GM12873 (cell line): ENCODE measurements at regions not wholly inside any gene's neighbourhood (a gene's known extent, or its start where the extent isn't known, plus 50 kb on each side); places are given as distances from the start of the nearest gene placed in this dataset.

ENCODE experiments used
- CTCF ChIP-seq: IDR thresholded peaks from 2 replicates; pipeline ENCODE4 v1.5.1; 2012; ENCODE audit warnings: low read depth, mild to moderate bottlenecking, moderate library complexity, low read length, control low read depth; ENCODE audit not compliant: insufficient read depth; ENCODE audit errors: missing control alignments

GRCh38 chr11:109911488-109911887 is 181.7 kb upstream of the ZC3H12C start:
- TF ChIP-seq CTCF = no peak

- TF ChIP-seq CTCF = no peak
These were observed 179.2 kb upstream of the ZC3H12C start for GRCh38 chr11:109914038-109914437.

- no peak for TF ChIP-seq CTCF
These were observed 178.2 kb upstream of the ZC3H12C start for GRCh38 chr11:109914809-109915653.

- TF ChIP-seq CTCF = no peak
These were observed 166.3 kb upstream of the ZC3H12C start for GRCh38 chr11:109926941-109927340.

GRCh38 chr11:109929308-109929707 is 163.9 kb upstream of the ZC3H12C start:
- TF ChIP-seq CTCF = no peak

GRCh38 chr11:109933126-109933525 is 160.1 kb upstream of the ZC3H12C start:
- TF ChIP-seq CTCF = no peak

GRCh38 chr11:109934151-109934550 is 159.0 kb upstream of the ZC3H12C start:
- TF ChIP-seq CTCF = no peak
